Smooth muscle cell (in vitro differentiated cells): ENCODE measurements at regions not wholly inside any gene's neighbourhood (a gene's known extent, or its start where the extent isn't known, plus 50 kb on each side); places are given as distances from the start of the nearest gene placed in this dataset.
"Not testable (repeated sequence)": the region's sequence is repeated elsewhere in the genome, so short reads cannot be mapped to it uniquely, and the experiment has no call there.

ENCODE experiments used
- DNase-seq: peaks from one replicate; lab custom pipeline; 2025; ENCODE audit not compliant: unreplicated experiment; lab: John Stamatoyannopoulos, UW
- H2AFZ ChIP-seq: fragments of 200-600 bp; sonication (generic); 2 replicates; pipeline ENCODE4 v1.6.0; 2016; ENCODE audit warnings: antibody characterized with exemption, low read depth, mild to moderate bottlenecking
- H3F3A ChIP-seq: fragments of 200-600 bp; sonication (generic); 2 replicates; pipeline ENCODE4 v1.6.0; 2017; ENCODE audit warnings: antibody characterized with exemption, low read depth
- H3K27ac ChIP-seq: fragments of 200-600 bp; sonication (generic); 2 replicates; pipeline ENCODE4 v1.5.1; 2016; ENCODE audit warnings: low read depth, mild to moderate bottlenecking
- H3K27me3 ChIP-seq: fragments of 200-600 bp; sonication (generic); 2 replicates; pipeline ENCODE4 v1.6.1; 2016; ENCODE audit warnings: low read depth, mild to moderate bottlenecking
- H3K36me3 ChIP-seq: fragments of 200-600 bp; sonication (generic); 2 replicates; pipeline ENCODE4 v1.5.1; 2016; ENCODE audit warnings: low read depth
- H3K4me1 ChIP-seq: fragments of 200-600 bp; sonication (generic); 2 replicates; pipeline ENCODE4 v1.5.1; 2016; ENCODE audit warnings: low read depth
- H3K4me2 ChIP-seq: fragments of 200-600 bp; sonication (generic); 2 replicates; pipeline ENCODE4 v1.6.0; 2016; ENCODE audit warnings: mild to moderate bottlenecking
- H3K4me3 ChIP-seq: fragments of 200-600 bp; sonication (generic); 2 replicates; pipeline ENCODE4 v1.5.1; 2016; ENCODE audit warnings: mild to moderate bottlenecking
- H3K79me2 ChIP-seq: fragments of 200-600 bp; sonication (generic); 2 replicates; pipeline ENCODE4 v1.6.0; 2016; ENCODE audit warnings: low read depth, mild to moderate bottlenecking
- H3K9ac ChIP-seq: fragments of 200-600 bp; sonication (generic); 2 replicates; pipeline ENCODE4 v1.6.0; 2016; ENCODE audit warnings: low read depth
- H3K9me3 ChIP-seq: fragments of 200-600 bp; sonication (generic); replicated peaks from 2 replicates; pipeline ENCODE4 v1.5.1; 2016; ENCODE audit warnings: low read depth
- H4K20me1 ChIP-seq: fragments of 200-600 bp; sonication (generic); 2 replicates; pipeline ENCODE4 v1.6.0; 2016; ENCODE audit warnings: low read depth
- CTCF ChIP-seq: fragments of 200-600 bp; sonication (generic); IDR thresholded peaks from 2 replicates; pipeline ENCODE4 v1.5.1; 2017; ENCODE audit warnings: borderline replicate concordance, mild to moderate bottlenecking, antibody characterized with exemption; ENCODE audit not compliant: insufficient read depth, poor library complexity, severe bottlenecking
- WGBS: methylation state at CpG from one replicate; pipeline ENCODE4 v1.1.7; 2016; ENCODE audit warnings: low lambda C conversion rate; 5-methylcytosine and 5-hydroxymethylcytosine counted together

GRCh38 chr13:112172641-112173251 is 105.8 kb downstream of the SOX1 start:
- 88% methylated on average over 18 of the region's 18 CpGs for WGBS
- H3K9me3 ChIP-seq = no peaks in the 10 kb centered on the region

GRCh38 chr13:112174476-112175110 is 107.6 kb downstream of the SOX1 start:
- H3K27me3 ChIP-seq = peaks cover 9% of the 10 kb centered on the region

More at GRCh38 chr13:112172641-112173251, 105.8 kb downstream of the SOX1 start:
- no peaks in the 10 kb centered on the region for H4K20me1 ChIP-seq
- H3K27me3 ChIP-seq = peaks cover 8% of the 10 kb centered on the region
- no peak for DNase-seq
- H3K36me3 ChIP-seq = no peaks in the 10 kb centered on the region
- H3K9ac ChIP-seq = no peak overlapping the region
- H3K27ac ChIP-seq = no peak overlapping the region
- TF ChIP-seq CTCF = no peak
- no peak overlapping the region for H3K4me2 ChIP-seq
- H3F3A ChIP-seq = no peaks in the 10 kb centered on the region
- no peak overlapping the region for H3K4me3 ChIP-seq
- no peaks in the 10 kb centered on the region for H3K79me2 ChIP-seq
- H3K4me1 ChIP-seq = no peaks in the 10 kb centered on the region
- H2AFZ ChIP-seq = no peak overlapping the region

GRCh38 chr13:112175162-112176075 is 108.5 kb downstream of the SOX1 start:
- Histone ChIP-seq H3K4me3 (no peak overlapping the region), H3F3A (no peaks in the 10 kb centered on the region), H3K79me2 (no peaks in the 10 kb centered on the region), H3K4me2 (no peak overlapping the region), H3K27ac (no peak overlapping the region), H3K36me3 (no peaks in the 10 kb centered on the region), H2AFZ (no peak overlapping the region), H3K9me3 (no peaks in the 10 kb centered on the region), H3K9ac (no peak overlapping the region), H4K20me1 (no peaks in the 10 kb centered on the region), H3K27me3 (peaks cover 9% of the 10 kb centered on the region), H3K4me1 (no peaks in the 10 kb centered on the region)
- TF ChIP-seq CTCF = no peak
- DNase-seq = no peak
- WGBS = 96% methylated on average over 22 of the region's 25 CpGs

More at GRCh38 chr13:112174476-112175110, 107.6 kb downstream of the SOX1 start:
- H3K4me1 ChIP-seq = no peaks in the 10 kb centered on the region
- no peaks in the 10 kb centered on the region for H3F3A ChIP-seq
- DNase-seq = no peak
- no peaks in the 10 kb centered on the region for H3K9me3 ChIP-seq
- TF ChIP-seq CTCF = no peak
- 84% methylated on average over 7 of the region's 7 CpGs for WGBS
- H3K79me2 ChIP-seq = no peaks in the 10 kb centered on the region
- no peak overlapping the region for H3K4me3 ChIP-seq
- H4K20me1 ChIP-seq = no peaks in the 10 kb centered on the region
- H3K27ac ChIP-seq = no peak overlapping the region
- no peaks in the 10 kb centered on the region for H3K36me3 ChIP-seq
- no peak overlapping the region for H3K9ac ChIP-seq
- H2AFZ ChIP-seq = no peak overlapping the region
- H3K4me2 ChIP-seq = no peak overlapping the region

DNA sequence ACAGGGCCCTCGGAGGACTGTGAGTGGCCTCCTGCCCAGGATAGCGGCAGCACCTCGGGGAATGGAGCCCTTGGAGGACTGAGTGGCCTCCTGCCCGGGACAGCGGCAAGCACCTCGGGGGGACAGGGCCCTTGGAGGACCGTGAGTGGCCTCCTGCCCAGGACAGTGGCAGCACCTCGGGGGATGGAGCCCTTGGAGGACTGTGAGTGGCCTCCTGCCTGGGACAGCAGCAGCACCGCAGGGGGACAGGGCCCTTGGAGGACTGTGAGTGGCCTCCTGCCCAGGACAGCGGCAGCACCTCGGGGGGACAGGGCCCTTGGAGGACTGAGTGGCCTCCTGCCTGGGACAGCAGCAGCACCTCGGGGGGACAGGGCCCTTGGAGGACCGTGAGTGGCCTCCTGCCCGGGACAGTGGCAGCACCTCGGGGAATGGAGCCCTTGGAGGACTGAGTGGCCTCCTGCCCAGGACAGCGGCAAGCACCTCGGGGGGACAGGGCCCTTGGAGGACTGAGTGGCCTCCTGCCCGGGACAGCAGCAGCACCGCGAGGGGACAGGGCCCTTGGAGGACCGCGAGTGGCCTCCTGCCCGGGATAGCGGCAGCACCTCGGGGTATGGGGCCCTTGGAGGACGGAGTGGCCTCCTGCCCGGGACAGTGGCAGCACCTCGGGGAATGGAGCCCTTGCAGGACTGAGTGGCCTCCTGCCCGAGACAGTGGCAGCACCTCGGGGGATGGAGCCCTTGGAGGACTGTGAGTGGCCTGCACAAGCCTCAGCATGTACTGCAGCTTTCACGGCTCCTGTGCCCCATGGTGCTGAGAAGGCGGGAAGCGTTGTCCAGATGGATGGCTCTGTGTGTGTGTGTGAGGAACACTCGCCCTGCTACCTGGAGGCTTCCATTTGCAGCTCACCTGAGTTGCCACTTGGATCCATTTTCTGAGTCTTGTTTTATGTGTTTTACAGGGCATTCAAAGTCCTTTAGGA is 109.5 kb downstream of the SOX1 start:
- not testable (repeated sequence) for H2AFZ ChIP-seq, H3K79me2 ChIP-seq, H3K4me1 ChIP-seq, H3K9ac ChIP-seq, H3K4me2 ChIP-seq, H3K4me3 ChIP-seq, H4K20me1 ChIP-seq, DNase-seq, H3F3A ChIP-seq, H3K9me3 ChIP-seq, H3K27ac ChIP-seq, H3K36me3 ChIP-seq
- peaks cover 11% of the 10 kb centered on the region for H3K27me3 ChIP-seq
- 90% methylated on average over 25 of the region's 34 CpGs for WGBS
